ENCODE measurements at regions not wholly inside any gene's neighbourhood (a gene's known extent, or its start where the extent isn't known, plus 50 kb on each side); places are given as distances from the start of the nearest gene placed in this dataset.

- no peak overlapping the region for H3K27ac Mint-ChIP-seq (ENCODE audit: low read depth, unreplicated experiment)
- H3K4me1 Mint-ChIP-seq (ENCODE audit: insufficient read depth, unreplicated experiment), result no peaks in the 10 kb centered on the region
- DNase-seq (ENCODE audit: unreplicated experiment), result no peak
- peaks cover 6% of the 10 kb centered on the region for H3K36me3 Mint-ChIP-seq (ENCODE audit: insufficient read depth, unreplicated experiment)
- H3K27me3 Mint-ChIP-seq (ENCODE audit: insufficient read depth, unreplicated experiment), result peaks cover 13% of the 10 kb centered on the region
- no peak overlapping the region for H3K4me3 Mint-ChIP-seq (ENCODE audit: unreplicated experiment)
- H3K9me3 Mint-ChIP-seq (ENCODE audit: unreplicated experiment), result no peaks in the 10 kb centered on the region
- TF ChIP-seq CTCF (IDR thresholded peaks at IDR 0.05; ENCODE audit: unreplicated experiment), result no peak
- POLR2A ChIA-PET, result no interaction called here
- no TSS peak for BruUV-seq (replicated peaks)
- CTCF ChIA-PET, result interaction anchor here (0.6 kb wide), 1 partner anchor 1972 kb away, joined by 4 read pairs; no protein-coding TSS in a partner anchor
- intact Hi-C loops (cut with micrococcal nuclease), result no loop called here
These were observed 377.3 kb upstream of the ZMIZ1 start for GRCh38 chr10:78691301-78692030.

- intact Hi-C loops (cut with micrococcal nuclease), result no loop called here
- H3K36me3 Mint-ChIP-seq (ENCODE audit: insufficient read depth, unreplicated experiment), result peaks cover 6% of the 10 kb centered on the region
- no peak for TF ChIP-seq CTCF (IDR thresholded peaks at IDR 0.05; ENCODE audit: unreplicated experiment)
- CTCF ChIA-PET, result no interaction called here
- no TSS peak for BruUV-seq (replicated peaks)
- H3K4me3 Mint-ChIP-seq (ENCODE audit: unreplicated experiment), result no peak overlapping the region
- H3K9me3 Mint-ChIP-seq (ENCODE audit: unreplicated experiment), result no peaks in the 10 kb centered on the region
- peaks cover 16% of the 10 kb centered on the region for H3K27me3 Mint-ChIP-seq (ENCODE audit: insufficient read depth, unreplicated experiment)
- DNase-seq (ENCODE audit: unreplicated experiment), result no peak
- H3K27ac Mint-ChIP-seq (ENCODE audit: low read depth, unreplicated experiment), result no peak overlapping the region
- POLR2A ChIA-PET, result no interaction called here
- no peaks in the 10 kb centered on the region for H3K4me1 Mint-ChIP-seq (ENCODE audit: insufficient read depth, unreplicated experiment)
These were observed 376.7 kb upstream of the ZMIZ1 start for GRCh38 chr10:78692071-78692470.

GRCh38 chr10:78695846-78696245 lies 372.9 kb upstream of the ZMIZ1 start:
- CTCF ChIA-PET, result no interaction called here
- H3K9me3 Mint-ChIP-seq (ENCODE audit: unreplicated experiment), result no peaks in the 10 kb centered on the region
- TF ChIP-seq CTCF (IDR thresholded peaks at IDR 0.05; ENCODE audit: unreplicated experiment), result no peak
- H3K27me3 Mint-ChIP-seq (ENCODE audit: insufficient read depth, unreplicated experiment), result peaks cover 32% of the 10 kb centered on the region
- POLR2A ChIA-PET, result no interaction called here
- BruUV-seq (replicated peaks), result no TSS peak
- H3K36me3 Mint-ChIP-seq (ENCODE audit: insufficient read depth, unreplicated experiment), result peaks cover 6% of the 10 kb centered on the region
- no peaks in the 10 kb centered on the region for H3K4me1 Mint-ChIP-seq (ENCODE audit: insufficient read depth, unreplicated experiment)
- no peak overlapping the region for H3K4me3 Mint-ChIP-seq (ENCODE audit: unreplicated experiment)
- no peak overlapping the region for H3K27ac Mint-ChIP-seq (ENCODE audit: low read depth, unreplicated experiment)
- no peak for DNase-seq (ENCODE audit: unreplicated experiment)
- intact Hi-C loops (cut with micrococcal nuclease), result no loop called here

- H3K27me3 Mint-ChIP-seq (ENCODE audit: insufficient read depth, unreplicated experiment), result peaks cover 42% of the 10 kb centered on the region
- DNase-seq (ENCODE audit: unreplicated experiment), result no peak
- H3K9me3 Mint-ChIP-seq (ENCODE audit: unreplicated experiment), result no peaks in the 10 kb centered on the region
- H3K4me1 Mint-ChIP-seq (ENCODE audit: insufficient read depth, unreplicated experiment), result no peaks in the 10 kb centered on the region
- H3K4me3 Mint-ChIP-seq (ENCODE audit: unreplicated experiment), result no peak overlapping the region
- intact Hi-C loops (cut with micrococcal nuclease), result no loop called here
- H3K27ac Mint-ChIP-seq (ENCODE audit: low read depth, unreplicated experiment), result no peak overlapping the region
- BruUV-seq (replicated peaks), result no TSS peak
- ChIA-PET CTCF (interaction anchor here (0.6 kb wide), 1 partner anchor 1304 kb away, joined by 3 read pairs; no protein-coding TSS in a partner anchor), POLR2A (no interaction called here)
- peaks cover 6% of the 10 kb centered on the region for H3K36me3 Mint-ChIP-seq (ENCODE audit: insufficient read depth, unreplicated experiment)
- TF ChIP-seq CTCF (IDR thresholded peaks at IDR 0.05; ENCODE audit: unreplicated experiment), result no peak
These were observed 371.9 kb upstream of the ZMIZ1 start for GRCh38 chr10:78696791-78697395.

All from MCF 10A (cell line).